ENCODE measurements at regions not wholly inside any gene's neighbourhood (a gene's known extent, or its start where the extent isn't known, plus 50 kb on each side); places are given as distances from the start of the nearest gene placed in this dataset.

GRCh38 chr1:106554294-106554693 is 502.2 kb upstream of the PRMT6 start:
- TF ChIP-seq CTCF (IDR thresholded peaks at IDR 0.05; ENCODE audit: low read depth, low read length, missing control alignments): no peak
- DNase-seq (ENCODE audit: low read depth): no peak
- in situ Hi-C loops (cut with HindIII; ENCODE audit: low sequenced_read_pairs): no loop called here

GRCh38 chr1:106555571-106555970 is 500.9 kb upstream of the PRMT6 start:
- in situ Hi-C loops (cut with HindIII; ENCODE audit: low sequenced_read_pairs): no loop called here
- TF ChIP-seq CTCF (IDR thresholded peaks at IDR 0.05; ENCODE audit: low read depth, low read length, missing control alignments): no peak
- H3K4me3 ChIP-seq (ENCODE audit: low read depth, low read length): no peak overlapping the region
- DNase-seq (ENCODE audit: low read depth): no peak

More at GRCh38 chr1:106554294-106554693, 502.2 kb upstream of the PRMT6 start:
- no peak overlapping the region for H3K4me3 ChIP-seq (ENCODE audit: low read depth, low read length)

GRCh38 chr1:106564192-106564591 is 492.3 kb upstream of the PRMT6 start:
- in situ Hi-C loops (cut with HindIII; ENCODE audit: low sequenced_read_pairs): no loop called here

GRCh38 chr1:106568201-106568974 is 488.1 kb upstream of the PRMT6 start:
- TF ChIP-seq CTCF (IDR thresholded peaks at IDR 0.05; ENCODE audit: low read depth, low read length, missing control alignments): no peak
- in situ Hi-C loops (cut with HindIII; ENCODE audit: low sequenced_read_pairs): no loop called here
- no peak overlapping the region for H3K4me3 ChIP-seq (ENCODE audit: low read depth, low read length)
- no peak for DNase-seq (ENCODE audit: low read depth)

More at GRCh38 chr1:106564192-106564591, 492.3 kb upstream of the PRMT6 start:
- H3K4me3 ChIP-seq (ENCODE audit: low read depth, low read length): no peak overlapping the region
- DNase-seq (ENCODE audit: low read depth): no peak
- TF ChIP-seq CTCF (IDR thresholded peaks at IDR 0.05; ENCODE audit: low read depth, low read length, missing control alignments): no peak

- no peak overlapping the region for H3K4me3 ChIP-seq (ENCODE audit: low read depth, low read length)
- peak; percentile 3 for DNase-seq (ENCODE audit: low read depth)
- TF ChIP-seq CTCF (IDR thresholded peaks at IDR 0.05; ENCODE audit: low read depth, low read length, missing control alignments): no peak
- in situ Hi-C loops (cut with HindIII; ENCODE audit: low sequenced_read_pairs): no loop called here
Measured at GRCh38 chr1:106571109-106571508, 485.4 kb upstream of the PRMT6 start.

GRCh38 chr1:106584107-106584506 is 472.4 kb upstream of the PRMT6 start:
- DNase-seq (ENCODE audit: low read depth): no peak
- in situ Hi-C loops (cut with HindIII; ENCODE audit: low sequenced_read_pairs): no loop called here
- no peak for TF ChIP-seq CTCF (IDR thresholded peaks at IDR 0.05; ENCODE audit: low read depth, low read length, missing control alignments)
- H3K4me3 ChIP-seq (ENCODE audit: low read depth, low read length): no peak overlapping the region
